Endothelial cell of umbilical vein (primary cell): ENCODE measurements at regions not wholly inside any gene's neighbourhood (a gene's known extent, or its start where the extent isn't known, plus 50 kb on each side); places are given as distances from the start of the nearest gene placed in this dataset.

ENCODE experiments used
- BruUV-seq: library from RNA; stranded (reverse); fragments of 400-500 nt; replicated peaks from 2 replicates; lab custom pipeline; 2021; lab: Mats Ljungman, UMichigan
- CTCF ChIA-PET: fragments of 300-600, 350-600 bp; sonication (Branson Sonifier 250); formaldehyde crosslinking; loops from one replicate; lab custom pipeline; 2021; ENCODE audit warnings: antibody characterized with exemption, inconsistent platforms; lab: Charles Lee
- POLR2A ChIA-PET: fragments of 300-600, 350-600 bp; sonication (Branson Sonifier 250); formaldehyde crosslinking; loops from one replicate; lab custom pipeline; 2021; ENCODE audit warnings: antibody characterized with exemption, inconsistent platforms; lab: Charles Lee
- DNase-seq: peaks from one replicate; pipeline ENCODE4 v3.0.0-alpha.2; 2011; ENCODE audit warnings: low read depth, low spot score
- FAIRE-seq: peaks from 2 replicates; lab custom pipeline; 2011; peaks lifted over from hg19 to GRCh38; lab: Jason Lieb, UNC
- H2AFZ ChIP-seq: 2 replicates; pipeline ENCODE4 v1.6.0; 2012; ENCODE audit warnings: low read depth, low read length, control low read depth, inconsistent platforms
- H3K27ac ChIP-seq: 2 replicates; pipeline ENCODE4 v1.5.1; 2011; ENCODE audit warnings: low read depth, mild to moderate bottlenecking, control low read depth, low read length, moderate library complexity; ENCODE audit not compliant: insufficient read depth
- H3K27me3 ChIP-seq, 2 experiments: 2 replicates each; pipeline versions ENCODE4 v1.6.0 to v1.6.1; 2011; ENCODE audit warnings: low read length in 2 of 2, mixed read lengths in 1 of 2; ENCODE audit not compliant: control insufficient read depth in 2 of 2, insufficient read depth in 2 of 2
- H3K36me3 ChIP-seq, 2 experiments: 2 replicates in 1 of 2; 3 replicates in 1 of 2; pipeline ENCODE4 v1.5.1; 2011; ENCODE audit warnings: low read length in 2 of 2, mild to moderate bottlenecking in 1 of 2, moderate library complexity in 1 of 2; ENCODE audit not compliant: control insufficient read depth in 2 of 2, insufficient read depth in 2 of 2; ENCODE audit errors: extremely low read depth in 1 of 2
- H3K4me1 ChIP-seq: 3 replicates; pipeline ENCODE4 v1.5.1; 2011; ENCODE audit warnings: mild to moderate bottlenecking, low read length; ENCODE audit not compliant: control insufficient read depth, insufficient read depth; ENCODE audit errors: extremely low read depth
- H3K4me2 ChIP-seq: 2 replicates; pipeline ENCODE4 v1.6.1; 2011; ENCODE audit warnings: low read length, control low read depth, mixed read lengths; ENCODE audit not compliant: insufficient read depth
- H3K4me3 ChIP-seq, 3 experiments: fragments of 200-600 bp in 1 of 3; sonication (generic), shearing (Covaris generic) in 1 of 3; replicated peaks in 1 of 3; 2 replicates each; pipeline ENCODE4 v1.5.1; 2011 to 2016; ENCODE audit warnings: control low read depth in 3 of 3, low read length in 3 of 3, mild to moderate bottlenecking in 2 of 3, inconsistent platforms in 1 of 3, low read depth in 1 of 3, moderate library complexity in 1 of 3; ENCODE audit not compliant: insufficient read depth in 1 of 3
- H3K79me2 ChIP-seq: 2 replicates; pipeline ENCODE4 v1.6.0; 2012; ENCODE audit warnings: low read length, inconsistent platforms; ENCODE audit not compliant: control insufficient read depth, insufficient read depth
- H3K9ac ChIP-seq: replicated peaks from 2 replicates; pipeline ENCODE3; 2011; ENCODE audit warnings: low read length, control low read depth; ENCODE audit not compliant: insufficient read depth; ENCODE audit errors: extremely low read depth
- H3K9me1 ChIP-seq: replicated peaks from 3 replicates; pipeline ENCODE4 v1.6.0; 2011; ENCODE audit warnings: mild to moderate bottlenecking, low read length; ENCODE audit not compliant: control insufficient read depth, insufficient read depth; ENCODE audit errors: extremely low read depth
- H3K9me3 ChIP-seq: replicated peaks from 2 replicates; pipeline ENCODE4 v1.5.1; 2012; ENCODE audit warnings: low read length, inconsistent platforms; ENCODE audit not compliant: control insufficient read depth, insufficient read depth
- H4K20me1 ChIP-seq: replicated peaks from 2 replicates; pipeline ENCODE3; 2011; ENCODE audit warnings: mild to moderate bottlenecking, low read length; ENCODE audit not compliant: control insufficient read depth, insufficient read depth; ENCODE audit errors: extremely low read depth
- CTCF ChIP-seq, 2 donors: IDR thresholded peaks; 1 replicate in 1 of 2; 2 replicates in 1 of 2; pipeline ENCODE4 v1.5.1; 2011; ENCODE audit warnings: low read length in 2 of 2, mild to moderate bottlenecking in 2 of 2, moderate library complexity in 2 of 2, control low read depth in 1 of 2, inconsistent platforms in 1 of 2, low read depth in 1 of 2; ENCODE audit not compliant: insufficient read depth in 1 of 2; ENCODE audit errors: extremely low read depth in 1 of 2
- GATA2 ChIP-seq: IDR thresholded peaks from 2 replicates; pipeline ENCODE4 v1.7.0; 2011; ENCODE audit warnings: low read depth, mild to moderate bottlenecking, moderate library complexity, mixed read lengths, low read length; ENCODE audit not compliant: insufficient read length, insufficient read depth
- MAX ChIP-seq: IDR thresholded peaks from 2 replicates; pipeline ENCODE4 v1.6.1; 2011; ENCODE audit not compliant: insufficient read depth, insufficient read length
- MYC ChIP-seq: IDR thresholded peaks from one replicate; pipeline ENCODE4 v1.6.1; 2011; ENCODE audit warnings: mild to moderate bottlenecking, low read depth, low read length
- POLR2A ChIP-seq: IDR thresholded peaks from 2 replicates; pipeline ENCODE4 v1.6.1; 2012; ENCODE audit warnings: low read depth, mild to moderate bottlenecking, control low read depth, low read length
- POLR2AphosphoS5 ChIP-seq: IDR thresholded peaks from 2 replicates; pipeline ENCODE4 v1.6.1; 2012; ENCODE audit warnings: low read depth, mild to moderate bottlenecking, control low read depth, low read length, moderate library complexity; ENCODE audit not compliant: insufficient read depth
- dilution Hi-C: fragments of 300-500 bp; cut with MboI; formaldehyde crosslinking; loops from one replicate; pipeline ENCODE4 v1.15.0; 2019; ENCODE audit warnings: low sequenced_read_pairs; ENCODE audit not compliant: extremely low pct_ligation_motif_present
- intact Hi-C: fragments of 100-400 bp; cut with micrococcal nuclease; formaldehyde crosslinking; loops from one replicate; pipeline ENCODE4 v1.10.0; 2022

- dilution Hi-C loops = no loop called here
- Histone ChIP-seq H3K9me3 (peaks cover 2% of the 10 kb centered on the region), H3K9ac (no peak overlapping the region), H3K4me1 (no peaks in the 10 kb centered on the region), H3K27me3 (no peaks in the 10 kb centered on the region), H3K4me3 (no peak overlapping the region), H2AFZ (no peak overlapping the region), H4K20me1 (no peaks in the 10 kb centered on the region), H3K36me3 (no peaks in the 10 kb centered on the region), H3K79me2 (no peaks in the 10 kb centered on the region), H3K9me1 (no peaks in the 10 kb centered on the region), H3K27ac (no peak overlapping the region), H3K4me2 (no peak overlapping the region)
- BruUV-seq = no TSS peak
- CTCF ChIA-PET = no interaction called here
- intact Hi-C loops = no loop called here
- POLR2A ChIA-PET = no interaction called here
- no peak for FAIRE-seq
- DNase-seq = no peak
- TF ChIP-seq CTCF (IDR thresholded peaks at IDR 0.05; ENCODE audit: extremely low read depth in 1 of 2, insufficient read depth in 1 of 2, low read depth in 1 of 2, low read length in 2 of 2) = no peak
Measured at GRCh38 chr3:103173940-103174339, 739.1 kb downstream of the ZPLD1 start.

GRCh38 chr3:103181160-103181559 lies 746.3 kb downstream of the ZPLD1 start:
- intact Hi-C loops = no loop called here

More at GRCh38 chr3:103181160-103181559, 746.3 kb downstream of the ZPLD1 start:
- POLR2A ChIA-PET = no interaction called here
- no peaks in the 10 kb centered on the region for H3K27me3 ChIP-seq
- H3K4me2 ChIP-seq = no peak overlapping the region
- no peaks in the 10 kb centered on the region for H3K4me1 ChIP-seq
- dilution Hi-C loops = no loop called here
- no peak overlapping the region for H2AFZ ChIP-seq
- BruUV-seq = no TSS peak
- no peak overlapping the region for H3K4me3 ChIP-seq
- no peaks in the 10 kb centered on the region for H3K36me3 ChIP-seq
- H3K9me3 ChIP-seq = peaks cover 2% of the 10 kb centered on the region
- DNase-seq (no peak), FAIRE-seq (no peak)
- no peaks in the 10 kb centered on the region for H3K9me1 ChIP-seq
- H3K27ac ChIP-seq = no peak overlapping the region
- H3K9ac ChIP-seq = no peak overlapping the region
- H4K20me1 ChIP-seq = no peaks in the 10 kb centered on the region
- TF ChIP-seq GATA2 (no peak), POLR2A (no peak), MYC (no peak), POLR2AphosphoS5 (no peak), MAX (no peak), CTCF (IDR thresholded peaks at IDR 0.05; ENCODE audit: extremely low read depth in 1 of 2, insufficient read depth in 1 of 2, low read depth in 1 of 2, low read length in 2 of 2) (no peak)
- CTCF ChIA-PET = no interaction called here
- no peaks in the 10 kb centered on the region for H3K79me2 ChIP-seq
